GM12878 (cell line): ENCODE measurements at regions not wholly inside any gene's neighbourhood (a gene's known extent, or its start where the extent isn't known, plus 50 kb on each side); places are given as distances from the start of the nearest gene placed in this dataset.
A peak's percentile ranks its signal among the peaks of the same experiment; 100 is the strongest.

ENCODE experiments used
- ATAC-seq: fragments of 200-7000 bp; cut with Tn5 transposase; 3 replicates; pipeline ENCODE4 v1.9.1; 2020; ENCODE audit warnings: mild to moderate bottlenecking, moderate library complexity
- BruUV-seq: library from RNA; stranded (reverse); fragments of 400-500 nt; replicated peaks from 2 replicates; lab custom pipeline; 2021; lab: Mats Ljungman, UMichigan
- CTCF ChIA-PET: fragments of 300-600 bp; sonication (Branson Sonifier 250); formaldehyde crosslinking; extraction: SDS; loops from one replicate; lab custom pipeline; 2021; ENCODE audit warnings: inconsistent platforms; lab: Yijun Ruan, JAX
- POLR2A ChIA-PET: fragments of 350-600 bp; formaldehyde crosslinking; extraction: SDS; loops from one replicate; lab custom pipeline; 2021; ENCODE audit warnings: inconsistent platforms; lab: Charles Lee
- RAD21 ChIA-PET: fragments of 300-600 bp; sonication (Branson Sonifier 250); formaldehyde crosslinking; loops from one replicate; lab custom pipeline; 2023; ENCODE audit warnings: antibody characterized with exemption; ENCODE audit not compliant: unreplicated experiment; lab: Charles Lee
- SMC1A ChIA-PET: fragments of 300-600 bp; sonication (Branson Sonifier 250); formaldehyde crosslinking; loops from one replicate; lab custom pipeline; 2023; ENCODE audit not compliant: unreplicated experiment, uncharacterized antibody; lab: Charles Lee
- DNase-seq: peaks from one replicate; pipeline ENCODE4 v3.0.0-alpha.2; 2011; ENCODE audit warnings: low read depth, low spot score
- FAIRE-seq: peaks from 3 replicates; lab custom pipeline; 2011; peaks lifted over from hg19 to GRCh38; lab: Jason Lieb, UNC
- H2AFZ ChIP-seq: 2 replicates; pipeline ENCODE4 v1.6.0; 2011; ENCODE audit warnings: low read depth, low read length, control low read depth; ENCODE audit not compliant: control insufficient read depth
- H3K27ac ChIP-seq: 2 replicates; pipeline ENCODE4 v1.5.1; 2011; ENCODE audit warnings: control low read depth; ENCODE audit not compliant: control insufficient read depth, insufficient read depth
- H3K27me3 ChIP-seq, 2 experiments: replicated peaks in 1 of 2; 2 replicates each; pipeline versions ENCODE4 v1.6.0 to v1.6.1; 2011; ENCODE audit warnings: low read length in 1 of 2; ENCODE audit not compliant: control insufficient read depth in 2 of 2, insufficient read depth in 2 of 2
- H3K36me3 ChIP-seq, 2 experiments: 2 replicates each; pipeline ENCODE4 v1.5.1; 2011; ENCODE audit warnings: low read length in 1 of 2; ENCODE audit not compliant: control insufficient read depth in 2 of 2, insufficient read depth in 2 of 2
- H3K4me1 ChIP-seq: 2 replicates; pipeline ENCODE4 v1.6.1; 2011; ENCODE audit warnings: mild to moderate bottlenecking, low read length, moderate library complexity, mixed read lengths; ENCODE audit not compliant: control insufficient read depth, insufficient read depth
- H3K4me2 ChIP-seq: 2 replicates; pipeline ENCODE4 v1.6.0; 2011; ENCODE audit warnings: control low read depth; ENCODE audit not compliant: control insufficient read depth, insufficient read depth
- H3K4me3 ChIP-seq: fragments of 200-600 bp; sonication (generic); 2 replicates; pipeline ENCODE4 v1.5.1; 2016
- H3K79me2 ChIP-seq: 2 replicates; pipeline ENCODE4 v1.6.0; 2011; ENCODE audit warnings: low read length; ENCODE audit not compliant: control insufficient read depth, insufficient read depth
- H3K9ac ChIP-seq: 2 replicates; pipeline ENCODE4 v1.8.0; 2011; ENCODE audit warnings: low read length, control low read depth, mixed read lengths; ENCODE audit not compliant: control insufficient read depth, insufficient read depth
- H3K9me3 ChIP-seq: replicated peaks from 3 replicates; pipeline ENCODE4 v1.5.1; 2011; ENCODE audit warnings: mild to moderate bottlenecking, low read length; ENCODE audit not compliant: control insufficient read depth, insufficient read depth
- H4K20me1 ChIP-seq: 2 replicates; pipeline ENCODE4 v1.6.0; 2011; ENCODE audit not compliant: control insufficient read depth, insufficient read depth
- BHLHE40 ChIP-seq, 2 experiments: fragments of 450-650 bp in 1 of 2; IDR thresholded peaks; 2 replicates each; pipeline ENCODE4 v1.6.1; 2011 to 2017; ENCODE audit warnings: low read depth in 2 of 2, borderline replicate concordance in 1 of 2, improper control_type of control experiment in 1 of 2, low read length in 1 of 2, mild to moderate bottlenecking in 1 of 2
- BRCA1 ChIP-seq: IDR thresholded peaks from 2 replicates; pipeline ENCODE4 v1.6.1; 2011; ENCODE audit warnings: low read depth, low read length, improper control_type of control experiment
- EP300 ChIP-seq, 2 experiments: fragments of 150-350 bp in 1 of 2; IDR thresholded peaks; 2 replicates each; pipeline ENCODE4 v1.6.1; 2011 to 2012; ENCODE audit warnings: low read depth in 2 of 2, low read length in 2 of 2, borderline replicate concordance in 1 of 2, improper control_type of control experiment in 1 of 2, inconsistent platforms in 1 of 2; ENCODE audit not compliant: control insufficient read depth in 1 of 2
- ETV6 ChIP-seq, 2 experiments: fragments of 450-650 bp in 1 of 2; IDR thresholded peaks in 1 of 2; conservative IDR thresholded peaks in 1 of 2; 2 replicates each; pipeline ENCODE4 v1.6.1; 2014; ENCODE audit warnings: antibody characterized with exemption in 1 of 2, borderline replicate concordance in 1 of 2, low read depth in 1 of 2, mild to moderate bottlenecking in 1 of 2, moderate library complexity in 1 of 2
- HDAC6 ChIP-seq: fragments of 200-600 bp; sonication (generic); IDR thresholded peaks from one replicate; pipeline ENCODE4 v1.8.0; 2017; ENCODE audit warnings: antibody characterized with exemption; ENCODE audit not compliant: unreplicated experiment
- MEF2A ChIP-seq: IDR thresholded peaks from 2 replicates; pipeline ENCODE4 v1.6.1; 2011; ENCODE audit warnings: low read depth, mild to moderate bottlenecking, low read length, moderate library complexity; ENCODE audit not compliant: insufficient read depth
- MYB ChIP-seq: fragments of 150-350 bp; IDR thresholded peaks from 2 replicates; pipeline ENCODE4 v1.6.1; 2014; ENCODE audit warnings: mild to moderate bottlenecking, low read depth, low read length, borderline replicate concordance
- NRF1 ChIP-seq: conservative IDR thresholded peaks from 2 replicates; pipeline ENCODE4 v1.6.1; 2011; ENCODE audit warnings: mild to moderate bottlenecking, low read depth, low read length, improper control_type of control experiment
- RBBP5 ChIP-seq: fragments of 200-600 bp; sonication (generic); conservative IDR thresholded peaks from 2 replicates; pipeline ENCODE4 v1.6.1; 2016
- RELA ChIP-seq: fragments of 450-650 bp; IDR thresholded peaks from 2 replicates; pipeline ENCODE4 v1.8.0; 2014; ENCODE audit warnings: borderline replicate concordance; ENCODE audit not compliant: partially characterized antibody
- RFX5 ChIP-seq: IDR thresholded peaks from 2 replicates; pipeline ENCODE4 v1.6.1; 2011; ENCODE audit warnings: low read depth, low read length, improper control_type of control experiment
- SP1 ChIP-seq: IDR thresholded peaks from one replicate; pipeline ENCODE4 v1.6.1; 2011; ENCODE audit warnings: low read depth, low read length
- SREBF1 ChIP-seq: IDR thresholded peaks from 2 replicates; pipeline ENCODE4 v1.6.1; 2012; ENCODE audit warnings: mild to moderate bottlenecking, low read length
- SREBF2 ChIP-seq: IDR thresholded peaks from 2 replicates; pipeline ENCODE4 v1.6.1; 2012; ENCODE audit warnings: mild to moderate bottlenecking, low read length
- SRF ChIP-seq, 2 experiments: IDR thresholded peaks; 2 replicates each; pipeline ENCODE4 v1.6.1; 2011; ENCODE audit warnings: low read depth in 2 of 2, low read length in 2 of 2, mild to moderate bottlenecking in 1 of 2, moderate library complexity in 1 of 2
- ZNF207 ChIP-seq: fragments of 450-650 bp; IDR thresholded peaks from 2 replicates; pipeline ENCODE4 v1.6.1; 2014; ENCODE audit warnings: antibody characterized with exemption, mild to moderate bottlenecking, borderline replicate concordance
- WGBS: methylation state at CpG from one replicate; pipeline ENCODE4 v1.1.6; 2016; ENCODE audit warnings: low lambda C conversion rate; ENCODE audit not compliant: insufficient replicate concordance, insufficient coverage; ENCODE audit errors: missing lambda C conversion rate; 5-methylcytosine and 5-hydroxymethylcytosine counted together
- in situ Hi-C: fragments of 300-500 bp; cut with MboI; formaldehyde crosslinking; loops from 9 replicates; pipeline ENCODE4 v1.14.3; 2018; ENCODE audit warnings: mixed read lengths
- intact Hi-C: fragments of 100-400 bp; cut with micrococcal nuclease; formaldehyde crosslinking; loops from one replicate; pipeline ENCODE4 v1.14.2; 2022; ENCODE audit not compliant: unreplicated experiment
- TF ChIP-seq, protein P1 (sequence below): fragments of 150-350 bp; IDR thresholded peaks from 2 replicates; pipeline ENCODE4 v1.6.1; 2016; ENCODE audit warnings: low read depth, low read length

DNA sequence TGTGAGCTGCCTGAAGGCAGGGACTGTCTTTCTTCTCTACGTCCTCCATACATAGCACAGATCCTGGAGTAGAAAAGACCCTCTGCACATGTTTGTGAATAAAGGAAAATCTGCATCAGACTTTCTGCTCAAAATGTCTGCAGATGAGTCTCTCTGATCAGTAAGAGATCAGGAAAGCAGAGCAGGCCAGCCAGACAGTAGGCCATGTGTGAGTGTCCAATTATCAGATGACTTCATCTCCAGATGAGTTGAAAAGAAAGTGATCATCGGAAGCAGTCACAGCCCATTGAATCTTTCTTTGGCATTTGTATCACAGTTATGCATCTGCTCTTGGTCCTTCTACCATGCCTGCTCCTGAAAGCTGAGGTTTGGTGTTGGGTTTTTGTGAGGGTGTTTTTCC is 298.7 kb upstream of the NCAM1 start:
- Histone ChIP-seq H3K79me2 (no peaks in the 10 kb centered on the region), H3K9me3 (no peaks in the 10 kb centered on the region; the same call in 2 of the 3 replicates), H3K36me3 (no peaks in the 10 kb centered on the region), H3K27me3 (no peaks in the 10 kb centered on the region), H2AFZ (no peak overlapping the region), H3K4me3 (no peak overlapping the region), H3K27ac (no peak overlapping the region), H3K4me1 (peaks cover 2% of the 10 kb centered on the region; the same call in 1 of the 2 replicates), H3K9ac (no peak overlapping the region), H4K20me1 (no peaks in the 10 kb centered on the region), H3K4me2 (no peak overlapping the region)
- POLR2A ChIA-PET, result no interaction called here
- CTCF ChIA-PET, result interaction anchor here (0.8 to 1.7 kb wide), 2 partner anchors 74 to 829 kb away, joined by 4 to 5 read pairs; no protein-coding TSS in a partner anchor
- FAIRE-seq (no peak), ATAC-seq (peak; percentile 48), DNase-seq (no peak)
- SMC1A ChIA-PET, result interaction anchor here (1.5 kb wide), 1 partner anchor 14 kb away, joined by 4 read pairs; no protein-coding TSS in a partner anchor
- WGBS, result 62% methylated on average over 2 of the region's 2 CpGs
- in situ Hi-C loops (no loop called here), intact Hi-C loops (no loop called here)
- no peak for TF ChIP-seq RFX5
- TF ChIP-seq BRCA1, result no peak
- TF ChIP-seq, protein P1, sequence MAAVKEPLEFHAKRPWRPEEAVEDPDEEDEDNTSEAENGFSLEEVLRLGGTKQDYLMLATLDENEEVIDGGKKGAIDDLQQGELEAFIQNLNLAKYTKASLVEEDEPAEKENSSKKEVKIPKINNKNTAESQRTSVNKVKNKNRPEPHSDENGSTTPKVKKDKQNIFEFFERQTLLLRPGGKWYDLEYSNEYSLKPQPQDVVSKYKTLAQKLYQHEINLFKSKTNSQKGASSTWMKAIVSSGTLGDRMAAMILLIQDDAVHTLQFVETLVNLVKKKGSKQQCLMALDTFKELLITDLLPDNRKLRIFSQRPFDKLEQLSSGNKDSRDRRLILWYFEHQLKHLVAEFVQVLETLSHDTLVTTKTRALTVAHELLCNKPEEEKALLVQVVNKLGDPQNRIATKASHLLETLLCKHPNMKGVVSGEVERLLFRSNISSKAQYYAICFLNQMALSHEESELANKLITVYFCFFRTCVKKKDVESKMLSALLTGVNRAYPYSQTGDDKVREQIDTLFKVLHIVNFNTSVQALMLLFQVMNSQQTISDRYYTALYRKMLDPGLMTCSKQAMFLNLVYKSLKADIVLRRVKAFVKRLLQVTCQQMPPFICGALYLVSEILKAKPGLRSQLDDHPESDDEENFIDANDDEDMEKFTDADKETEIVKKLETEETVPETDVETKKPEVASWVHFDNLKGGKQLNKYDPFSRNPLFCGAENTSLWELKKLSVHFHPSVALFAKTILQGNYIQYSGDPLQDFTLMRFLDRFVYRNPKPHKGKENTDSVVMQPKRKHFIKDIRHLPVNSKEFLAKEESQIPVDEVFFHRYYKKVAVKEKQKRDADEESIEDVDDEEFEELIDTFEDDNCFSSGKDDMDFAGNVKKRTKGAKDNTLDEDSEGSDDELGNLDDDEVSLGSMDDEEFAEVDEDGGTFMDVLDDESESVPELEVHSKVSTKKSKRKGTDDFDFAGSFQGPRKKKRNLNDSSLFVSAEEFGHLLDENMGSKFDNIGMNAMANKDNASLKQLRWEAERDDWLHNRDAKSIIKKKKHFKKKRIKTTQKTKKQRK, result no peak
- TF ChIP-seq MYB, result no peak
- TF ChIP-seq EP300 (IDR thresholded peaks at IDR 0.05; ENCODE audit: borderline replicate concordance in 1 of 2, control insufficient read depth in 1 of 2, low read depth in 2 of 2, low read length in 2 of 2), result no peak
- TF ChIP-seq SP1, result no peak
- no peak for TF ChIP-seq MEF2A
- TF ChIP-seq RBBP5, result no peak
- TF ChIP-seq ZNF207, result no peak
- no peak for TF ChIP-seq RELA
- no peak for TF ChIP-seq SRF (IDR thresholded peaks at IDR 0.05; ENCODE audit: low read depth in 2 of 2, low read length in 2 of 2)
- no peak for TF ChIP-seq HDAC6
- no peak for TF ChIP-seq ETV6 (conservative IDR thresholded peaks at IDR 0.05 in 1 of 2, IDR thresholded peaks at IDR 0.05 in 1 of 2; ENCODE audit: borderline replicate concordance in 1 of 2, low read depth in 1 of 2)
- TF ChIP-seq SREBF1, result no peak
- TF ChIP-seq NRF1, result no peak
- no peak for TF ChIP-seq BHLHE40 (IDR thresholded peaks at IDR 0.05; ENCODE audit: borderline replicate concordance in 1 of 2, low read depth in 2 of 2, low read length in 1 of 2)
- TF ChIP-seq SREBF2, result no peak
- no TSS peak for BruUV-seq
- RAD21 ChIA-PET, result no interaction called here
